Midbrain (tissue), 1 donor: ENCODE measurements at regions not wholly inside any gene's neighbourhood (a gene's known extent, or its start where the extent isn't known, plus 50 kb on each side); places are given as distances from the start of the nearest gene placed in this dataset.
"Not testable (repeated sequence)": the region's sequence is repeated elsewhere in the genome, so short reads cannot be mapped to it uniquely, and the experiment has no call there.

Experiments used
- DNase-seq: peaks from one replicate; lab custom pipeline; 2025; lab: John Stamatoyannopoulos, UW

GRCh38 chr14:84436528-84436927 is 1093.4 kb upstream of the FLRT2 start:
- no peak for DNase-seq

GRCh38 chr14:84442521-84442920 is 1087.4 kb upstream of the FLRT2 start:
- DNase-seq = no peak

GRCh38 chr14:84445486-84445885 is 1084.5 kb upstream of the FLRT2 start:
- DNase-seq = no peak

- no peak for DNase-seq
These were observed 1083.7 kb upstream of the FLRT2 start for GRCh38 chr14:84446250-84446649.

GRCh38 chr14:84453307-84453950 is 1076.5 kb upstream of the FLRT2 start:
- DNase-seq = no peak

GRCh38 chr14:84454114-84454513 is 1075.8 kb upstream of the FLRT2 start:
- no peak for DNase-seq

- no peak for DNase-seq
These were observed 1073.0 kb upstream of the FLRT2 start for GRCh38 chr14:84456946-84457345.

GRCh38 chr14:84458881-84459280 is 1071.1 kb upstream of the FLRT2 start:
- peak; percentile 46 for DNase-seq

GRCh38 chr14:84465880-84466279 is 1064.1 kb upstream of the FLRT2 start:
- DNase-seq = no peak

GRCh38 chr14:84468153-84468552 is 1061.8 kb upstream of the FLRT2 start:
- DNase-seq = no peak

GRCh38 chr14:84477996-84478395 is 1051.9 kb upstream of the FLRT2 start:
- no peak for DNase-seq

GRCh38 chr14:84482256-84483071 is 1047.5 kb upstream of the FLRT2 start:
- no peak for DNase-seq

GRCh38 chr14:84483072-84483420 is 1046.9 kb upstream of the FLRT2 start:
- DNase-seq = no peak

GRCh38 chr14:84484243-84484642 is 1045.7 kb upstream of the FLRT2 start:
- not testable (repeated sequence) for DNase-seq

- DNase-seq = no peak
These were observed 1044.9 kb upstream of the FLRT2 start for GRCh38 chr14:84485036-84485435.

- no peak for DNase-seq
These were observed 1039.9 kb upstream of the FLRT2 start for GRCh38 chr14:84490081-84490480.

- no peak for DNase-seq
These were observed 1037.3 kb upstream of the FLRT2 start for GRCh38 chr14:84492685-84493084.

- DNase-seq = no peak
These were observed 1036.2 kb upstream of the FLRT2 start for GRCh38 chr14:84493779-84494178.

GRCh38 chr14:84496677-84497076 is 1033.3 kb upstream of the FLRT2 start:
- no peak for DNase-seq

GRCh38 chr14:84512823-84513222 is 1017.1 kb upstream of the FLRT2 start:
- not testable (repeated sequence) for DNase-seq

GRCh38 chr14:84519836-84520235 is 1010.1 kb upstream of the FLRT2 start:
- DNase-seq = no peak

- no peak for DNase-seq
These were observed 1009.1 kb upstream of the FLRT2 start for GRCh38 chr14:84520711-84521338.

- no peak for DNase-seq
These were observed 1006.2 kb upstream of the FLRT2 start for GRCh38 chr14:84523746-84524145.
